ENCODE measurements at regions not wholly inside any gene's neighbourhood (a gene's known extent, or its start where the extent isn't known, plus 50 kb on each side); places are given as distances from the start of the nearest gene placed in this dataset.

GRCh38 chr7:41244246-41244645, 458.6 kb downstream of the INHBA start:
- ATAC-seq (no peak), DNase-seq (ENCODE audit: low read depth, low spot score) (no peak), FAIRE-seq (no peak)
- no peaks in the 10 kb centered on the region for H3K4me1 ChIP-seq (ENCODE audit: control insufficient read depth, insufficient read depth, low read length)
- no peaks in the 10 kb centered on the region for H3K79me2 ChIP-seq (ENCODE audit: control insufficient read depth, insufficient read depth, low read length)
- intact Hi-C loops (cut with micrococcal nuclease; ENCODE audit: unreplicated experiment), result no loop called here
- in situ Hi-C loops (cut with MboI), result no loop called here
- SMC1A ChIA-PET (ENCODE audit: uncharacterized antibody, unreplicated experiment), result no interaction called here
- RAD21 ChIA-PET (ENCODE audit: unreplicated experiment), result no interaction called here
- no peaks in the 10 kb centered on the region for H3K9me3 ChIP-seq (replicated peaks; ENCODE audit: control insufficient read depth, insufficient read depth, low read length)
- no peak overlapping the region for H2AFZ ChIP-seq (ENCODE audit: control insufficient read depth, low read depth, low read length)
- H3K36me3 ChIP-seq (ENCODE audit: control insufficient read depth in 2 of 2, insufficient read depth in 2 of 2, low read length in 1 of 2), result no peaks in the 10 kb centered on the region
- H3K27me3 ChIP-seq (replicated peaks in 1 of 2; ENCODE audit: control insufficient read depth in 2 of 2, insufficient read depth in 2 of 2, low read length in 1 of 2), result no peaks in the 10 kb centered on the region
- no peak overlapping the region for H3K4me3 ChIP-seq
- H3K4me2 ChIP-seq (ENCODE audit: control insufficient read depth, insufficient read depth), result no peak overlapping the region
- BruUV-seq (replicated peaks), result no TSS peak
- CTCF ChIA-PET, result no interaction called here
- H4K20me1 ChIP-seq (ENCODE audit: control insufficient read depth, insufficient read depth), result no peaks in the 10 kb centered on the region
- no peak overlapping the region for H3K27ac ChIP-seq (ENCODE audit: control insufficient read depth, insufficient read depth)
- POLR2A ChIA-PET, result no interaction called here
- 2% methylated on average over 4 of the region's 4 CpGs for WGBS (ENCODE audit: insufficient coverage, insufficient replicate concordance, low lambda C conversion rate, missing lambda C conversion rate)
- H3K9ac ChIP-seq (ENCODE audit: control insufficient read depth, insufficient read depth, low read length), result no peak overlapping the region
- TF ChIP-seq NBN (IDR thresholded peaks at IDR 0.05) (no peak), NR2C1 (IDR thresholded peaks at IDR 0.05) (no peak), CREM (IDR thresholded peaks at IDR 0.05; ENCODE audit: low read depth) (no peak), KAT2A (conservative IDR thresholded peaks at IDR 0.05; ENCODE audit: control insufficient read depth, low read depth, low read length) (no peak), IRF3 (IDR thresholded peaks at IDR 0.05) (no peak), CHD1 (IDR thresholded peaks at IDR 0.05; ENCODE audit: low read depth, low read length) (no peak), PRDM15 (CRISPR knock-in tag; IDR thresholded peaks at IDR 0.05) (no peak), JUND (IDR thresholded peaks at IDR 0.05; ENCODE audit: low read depth, low read length) (no peak), IKZF1 (conservative IDR thresholded peaks at IDR 0.05) (no peak), SPI1 (IDR thresholded peaks at IDR 0.05; ENCODE audit: borderline replicate concordance, insufficient read depth, low read depth, low read length) (no peak), ZNF207 (IDR thresholded peaks at IDR 0.05; ENCODE audit: borderline replicate concordance) (no peak), BCLAF1 (IDR thresholded peaks at IDR 0.05) (no peak)
- TF ChIP-seq, protein P1, sequence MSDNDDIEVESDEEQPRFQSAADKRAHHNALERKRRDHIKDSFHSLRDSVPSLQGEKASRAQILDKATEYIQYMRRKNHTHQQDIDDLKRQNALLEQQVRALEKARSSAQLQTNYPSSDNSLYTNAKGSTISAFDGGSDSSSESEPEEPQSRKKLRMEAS (IDR thresholded peaks at IDR 0.05; ENCODE audit: low read depth, low read length), result no peak
- TF ChIP-seq, protein P2, sequence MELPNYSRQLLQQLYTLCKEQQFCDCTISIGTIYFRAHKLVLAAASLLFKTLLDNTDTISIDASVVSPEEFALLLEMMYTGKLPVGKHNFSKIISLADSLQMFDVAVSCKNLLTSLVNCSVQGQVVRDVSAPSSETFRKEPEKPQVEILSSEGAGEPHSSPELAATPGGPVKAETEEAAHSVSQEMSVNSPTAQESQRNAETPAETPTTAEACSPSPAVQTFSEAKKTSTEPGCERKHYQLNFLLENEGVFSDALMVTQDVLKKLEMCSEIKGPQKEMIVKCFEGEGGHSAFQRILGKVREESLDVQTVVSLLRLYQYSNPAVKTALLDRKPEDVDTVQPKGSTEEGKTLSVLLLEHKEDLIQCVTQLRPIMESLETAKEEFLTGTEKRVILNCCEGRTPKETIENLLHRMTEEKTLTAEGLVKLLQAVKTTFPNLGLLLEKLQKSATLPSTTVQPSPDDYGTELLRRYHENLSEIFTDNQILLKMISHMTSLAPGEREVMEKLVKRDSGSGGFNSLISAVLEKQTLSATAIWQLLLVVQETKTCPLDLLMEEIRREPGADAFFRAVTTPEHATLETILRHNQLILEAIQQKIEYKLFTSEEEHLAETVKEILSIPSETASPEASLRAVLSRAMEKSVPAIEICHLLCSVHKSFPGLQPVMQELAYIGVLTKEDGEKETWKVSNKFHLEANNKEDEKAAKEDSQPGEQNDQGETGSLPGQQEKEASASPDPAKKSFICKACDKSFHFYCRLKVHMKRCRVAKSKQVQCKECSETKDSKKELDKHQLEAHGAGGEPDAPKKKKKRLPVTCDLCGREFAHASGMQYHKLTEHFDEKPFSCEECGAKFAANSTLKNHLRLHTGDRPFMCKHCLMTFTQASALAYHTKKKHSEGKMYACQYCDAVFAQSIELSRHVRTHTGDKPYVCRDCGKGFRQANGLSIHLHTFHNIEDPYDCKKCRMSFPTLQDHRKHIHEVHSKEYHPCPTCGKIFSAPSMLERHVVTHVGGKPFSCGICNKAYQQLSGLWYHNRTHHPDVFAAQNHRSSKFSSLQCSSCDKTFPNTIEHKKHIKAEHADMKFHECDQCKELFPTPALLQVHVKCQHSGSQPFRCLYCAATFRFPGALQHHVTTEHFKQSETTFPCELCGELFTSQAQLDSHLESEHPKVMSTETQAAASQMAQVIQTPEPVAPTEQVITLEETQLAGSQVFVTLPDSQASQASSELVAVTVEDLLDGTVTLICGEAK (IDR thresholded peaks at IDR 0.05; ENCODE audit: borderline replicate concordance), result no peak

All from GM12878 (cell line).